ENCODE measurements at regions not wholly inside any gene's neighbourhood (a gene's known extent, or its start where the extent isn't known, plus 50 kb on each side); places are given as distances from the start of the nearest gene placed in this dataset.

DNA sequence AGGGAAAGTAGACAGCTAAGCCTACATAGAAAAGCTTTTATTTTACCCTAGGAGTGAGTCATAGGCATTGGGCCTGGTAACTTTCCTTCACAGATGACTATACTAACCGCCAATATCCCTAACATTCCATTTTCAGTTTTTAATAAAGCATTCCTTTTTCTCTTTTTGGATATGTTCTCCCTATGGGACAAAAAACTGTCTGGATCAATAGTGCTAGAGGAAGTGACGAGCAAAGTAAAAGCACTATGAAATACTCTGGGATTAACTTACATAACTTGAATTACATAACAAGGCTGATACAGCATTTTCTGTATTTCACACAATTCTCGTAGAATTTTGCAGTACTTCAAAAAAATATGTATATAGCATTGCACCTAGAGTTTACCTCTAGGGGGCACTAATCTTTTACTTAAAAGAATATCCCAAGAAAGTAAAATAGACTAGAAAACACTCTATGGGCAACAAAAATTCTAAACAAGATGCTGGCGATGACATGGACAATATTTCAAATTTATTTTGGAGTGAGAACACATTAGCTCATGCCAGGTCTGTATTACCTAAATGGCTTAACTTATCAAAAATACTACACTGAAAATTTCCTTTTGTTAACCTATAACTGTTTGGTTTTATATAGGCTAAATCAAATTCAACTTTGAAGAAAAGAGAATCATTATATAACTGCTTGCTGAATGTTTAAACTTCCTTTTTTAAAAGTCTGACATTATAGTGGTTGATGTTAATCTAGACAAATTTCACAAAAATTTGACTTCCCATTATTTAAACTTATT lies 66.3 kb upstream of the DST start:
- DNase-seq = no peak

DNA sequence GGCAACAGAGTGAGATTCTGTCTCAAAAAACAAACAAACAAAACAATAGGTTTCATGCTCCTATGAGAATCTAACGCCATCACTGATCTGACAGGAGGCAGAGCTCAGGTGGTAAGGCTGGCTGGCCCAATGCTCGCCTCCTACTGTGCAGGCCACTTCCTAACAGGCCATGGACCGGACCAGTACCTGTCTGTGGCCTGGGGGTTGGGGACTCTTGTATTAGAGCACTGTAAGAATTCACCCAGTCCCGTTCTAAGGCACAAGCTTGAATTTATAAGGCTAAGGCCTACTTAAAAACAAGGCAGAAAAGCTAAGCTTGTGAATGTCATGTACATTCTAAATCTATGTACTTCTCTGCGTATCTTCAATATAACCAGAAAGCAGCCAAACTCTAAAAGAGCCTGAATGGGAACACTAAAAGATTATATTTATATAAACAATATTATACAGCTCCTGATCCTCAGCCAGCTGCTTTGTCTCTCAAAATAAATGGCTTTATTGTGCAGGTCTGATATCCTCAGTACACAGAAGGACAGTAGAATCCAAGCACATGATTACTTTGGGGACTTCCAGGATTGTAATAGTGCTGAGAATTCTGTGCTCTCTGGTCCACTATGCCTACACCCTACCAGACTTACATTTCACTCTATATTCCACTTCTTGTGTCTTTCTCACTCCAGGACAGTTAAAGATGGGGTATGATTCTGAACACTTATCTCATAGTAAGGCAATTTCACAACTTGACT lies 64.5 kb upstream of the DST start:
- DNase-seq = no peak

DNA sequence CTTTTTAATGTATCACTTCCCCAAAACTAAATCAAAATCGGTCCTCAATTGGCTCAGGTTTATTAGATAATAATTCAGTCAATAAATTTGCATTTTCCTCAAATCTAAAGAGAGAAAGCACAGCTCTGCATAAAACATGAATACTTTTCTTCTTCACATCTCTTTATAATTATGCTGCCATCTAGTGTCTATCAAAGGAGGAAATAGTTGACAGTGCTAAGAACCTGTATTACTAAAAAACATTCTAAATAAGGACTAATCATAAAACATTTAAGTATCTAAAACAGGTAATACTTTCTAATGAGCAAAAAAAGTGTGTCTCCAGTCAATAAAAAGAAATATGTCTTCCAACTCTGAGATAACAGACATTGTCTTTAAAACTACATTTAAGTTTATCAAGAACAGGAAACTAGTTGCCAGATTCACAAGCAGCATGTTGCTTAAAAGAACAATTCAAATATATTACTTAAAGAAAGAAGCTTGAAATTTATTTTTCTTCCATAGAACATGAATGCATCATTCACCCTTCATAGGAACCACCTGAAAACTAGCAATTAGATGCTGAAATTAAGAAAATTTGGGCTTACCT lies 56.5 kb upstream of the DST start:
- no peak for DNase-seq

DNA sequence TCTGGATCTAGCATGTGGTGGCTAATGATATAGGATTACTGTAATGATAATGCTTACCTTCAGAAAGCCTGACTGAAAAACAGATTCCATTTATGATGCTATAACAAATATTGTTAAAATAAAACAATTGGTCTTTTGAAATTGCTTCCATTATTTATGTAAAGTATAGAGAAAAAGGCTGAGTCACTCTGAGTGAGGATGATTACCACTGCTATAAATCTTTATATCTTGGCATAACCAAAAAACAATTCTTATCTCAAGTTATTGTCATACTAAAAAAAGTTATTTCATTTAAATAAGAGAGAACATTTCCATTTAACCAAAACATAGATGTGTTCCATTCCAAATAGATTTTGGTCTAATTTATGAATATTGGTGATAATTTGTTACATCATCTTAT lies 53.0 kb upstream of the DST start:
- no peak for DNase-seq

DNA sequence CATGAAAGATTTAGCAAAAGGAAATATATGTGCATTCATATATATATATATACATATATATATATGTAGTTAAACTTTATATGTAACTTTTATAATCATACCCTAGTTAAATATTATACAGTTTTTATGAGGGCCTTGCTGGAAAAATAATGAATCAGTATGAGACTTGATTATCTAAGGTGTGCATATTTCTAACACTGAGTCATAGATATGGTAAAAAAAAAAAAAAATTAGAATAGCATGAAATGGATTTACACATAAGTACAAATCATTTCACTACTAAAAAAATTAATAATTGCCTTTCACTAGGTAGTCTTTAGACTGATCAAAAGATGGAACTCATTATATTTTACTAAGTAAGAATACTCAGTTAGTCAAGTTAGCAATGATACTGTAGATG lies 51.3 kb upstream of the DST start:
- DNase-seq = no peak

DNA sequence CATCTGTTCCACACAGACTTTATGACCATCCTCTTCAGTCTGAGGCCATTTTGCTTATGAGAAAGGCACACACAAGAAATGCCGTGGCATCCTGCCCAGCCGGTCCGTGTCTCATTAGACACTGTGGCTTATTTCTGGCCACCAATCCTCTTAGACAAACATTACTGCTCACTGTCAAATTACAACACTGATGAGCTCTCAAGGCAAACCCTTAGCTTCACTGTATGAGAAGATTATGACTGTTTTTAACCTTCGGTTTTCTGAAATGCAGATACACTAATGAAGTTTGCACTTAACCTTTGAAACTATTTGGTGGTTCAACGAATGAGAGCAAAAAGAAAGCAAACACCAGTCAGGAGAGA lies 50.5 kb upstream of the DST start:
- DNase-seq = no peak

DNA sequence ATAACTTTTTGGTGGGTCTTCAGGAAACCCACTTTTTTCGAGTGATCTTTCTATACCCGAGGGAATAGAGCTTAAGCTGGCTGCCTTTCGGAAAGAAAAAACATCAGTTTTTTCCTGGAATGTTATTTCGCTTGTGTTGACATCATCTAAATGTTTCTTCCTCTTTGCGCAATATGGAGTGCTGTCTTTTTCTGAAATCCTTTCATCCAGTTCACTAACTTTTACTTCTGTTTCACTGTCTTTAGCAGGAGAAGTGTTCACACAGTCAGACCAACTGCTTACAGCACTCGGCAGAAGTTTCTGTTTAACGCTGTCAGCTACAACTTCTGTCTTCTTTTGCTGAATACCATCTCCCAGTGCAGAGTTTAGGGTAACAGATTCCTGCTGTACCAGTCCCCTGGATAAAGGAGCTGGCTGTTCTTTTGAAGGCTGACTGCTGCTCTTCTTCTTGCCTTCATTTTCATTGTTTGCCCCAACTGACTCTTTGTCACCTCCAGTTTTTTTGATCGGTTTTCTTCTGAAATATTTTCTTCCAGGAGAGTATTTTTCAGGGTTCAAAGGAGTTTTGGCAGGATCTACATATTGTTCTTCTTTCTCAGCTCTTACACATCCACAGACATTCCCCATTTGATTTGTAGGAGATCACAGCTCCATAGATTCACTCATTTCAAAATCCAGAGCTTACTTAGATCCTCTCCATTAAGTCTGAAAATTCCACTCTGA lies 50.0 kb upstream of the DST start:
- no peak for DNase-seq

All from activated CD8-positive, alpha-beta memory T cell treated with anti-CD3 and anti-CD28 coated beads, Interleukin-2, amount 50 U/mL, for 4 hours (primary cell).